HG03066 (cell line): ENCODE measurements at regions not wholly inside any gene's neighbourhood (a gene's known extent, or its start where the extent isn't known, plus 50 kb on each side); places are given as distances from the start of the nearest gene placed in this dataset.
"Not testable (repeated sequence)": the region's sequence is repeated elsewhere in the genome, so short reads cannot be mapped to it uniquely, and the experiment has no call there.

ENCODE experiments used
- ATAC-seq: cut with Tn5 transposase; IDR thresholded peaks from one replicate; pipeline ENCODE4 v1.9.1; 2021; ENCODE audit warnings: low read depth; ENCODE audit not compliant: unreplicated experiment

GRCh38 chr2:224215611-224216010 lies 176.5 kb upstream of the SERPINE2 start:
- not testable (repeated sequence) for ATAC-seq

DNA sequence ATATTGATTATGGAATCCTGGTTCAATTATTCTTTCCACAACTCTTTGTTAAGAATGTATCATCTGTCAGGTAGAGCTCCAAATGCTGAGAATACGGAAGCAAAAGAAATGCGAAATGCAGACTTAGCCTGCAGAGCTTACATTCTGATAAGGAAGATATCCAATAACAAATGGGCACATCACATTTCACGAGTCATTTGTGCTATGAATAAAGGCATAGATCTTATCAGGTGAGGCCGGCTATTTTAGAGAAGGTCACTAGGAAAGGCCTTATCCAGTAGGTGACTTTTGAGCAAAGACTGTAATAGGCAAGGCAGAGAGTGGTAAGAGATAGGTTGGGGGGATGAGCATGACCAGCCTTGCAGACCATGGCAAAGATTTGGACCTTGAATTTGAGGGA lies 174.3 kb upstream of the SERPINE2 start:
- no peak for ATAC-seq

DNA sequence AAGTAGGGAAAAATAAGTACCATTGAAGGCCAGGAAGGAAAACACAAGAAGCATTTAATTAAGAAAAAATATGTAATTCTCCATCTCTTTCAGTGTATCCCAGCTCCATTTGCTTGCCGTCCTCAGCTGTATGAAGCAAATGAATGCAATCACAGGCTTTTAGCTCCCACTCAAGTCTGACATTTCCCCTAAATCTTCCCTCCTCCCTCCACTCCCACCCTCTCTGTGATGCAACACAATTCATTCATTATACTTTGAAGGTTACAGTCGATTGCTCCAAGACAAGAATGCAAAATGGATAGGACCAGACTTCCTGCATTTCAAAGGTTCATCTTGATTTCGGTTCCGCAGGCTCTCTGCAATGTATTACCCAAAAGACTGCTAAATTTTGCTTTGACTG lies 172.7 kb upstream of the SERPINE2 start:
- ATAC-seq: no peak

GRCh38 chr2:224211181-224211480 lies 172.0 kb upstream of the SERPINE2 start:
- ATAC-seq: no peak

- no peak for ATAC-seq
These were observed 171.4 kb upstream of the SERPINE2 start for GRCh38 chr2:224210286-224211180.

- ATAC-seq: no peak
These were observed 170.6 kb upstream of the SERPINE2 start for GRCh38 chr2:224209555-224210285.

DNA sequence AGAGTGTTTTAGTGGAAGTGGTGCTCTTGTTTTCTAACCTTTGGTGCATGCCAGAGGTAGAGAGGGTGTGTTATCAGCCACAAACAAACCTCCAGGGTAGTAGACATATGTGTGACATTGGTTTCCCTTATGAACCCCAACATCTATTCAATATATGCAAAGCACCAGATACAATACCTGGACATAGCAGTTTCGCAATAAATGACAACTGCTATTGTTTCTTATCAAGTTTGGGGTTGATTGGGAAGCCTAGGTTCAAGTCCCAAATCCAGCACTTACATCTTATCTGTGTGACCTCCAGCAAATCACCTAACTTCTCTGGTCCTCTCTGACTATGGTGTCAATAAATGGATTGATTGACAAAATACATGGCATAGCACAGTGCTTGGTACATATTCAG lies 169.4 kb upstream of the SERPINE2 start:
- no peak for ATAC-seq

GRCh38 chr2:224208007-224208406 lies 168.9 kb upstream of the SERPINE2 start:
- no peak for ATAC-seq

- ATAC-seq: no peak
These were observed 167.7 kb upstream of the SERPINE2 start for GRCh38 chr2:224206816-224207215.

- no peak for ATAC-seq
These were observed 163.3 kb upstream of the SERPINE2 start for GRCh38 chr2:224202281-224202865.

DNA sequence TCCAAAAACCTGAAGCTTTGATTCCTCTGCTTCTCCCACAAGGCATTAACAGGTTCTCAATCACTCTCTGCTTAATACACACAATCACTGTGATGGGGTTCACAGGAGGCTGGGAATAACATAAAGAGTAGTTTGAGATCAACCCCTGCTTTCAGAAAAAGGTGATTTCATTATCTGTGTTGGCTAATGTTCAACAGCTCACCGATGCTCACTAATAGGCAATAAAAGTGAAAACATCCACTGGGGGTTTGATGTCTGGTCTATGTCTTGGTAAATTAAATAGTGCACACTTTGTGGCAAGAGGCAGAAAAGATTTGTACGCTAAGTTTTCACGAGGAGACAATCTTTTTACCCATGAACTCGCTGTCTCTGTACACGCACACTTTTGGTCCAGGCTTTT lies 159.3 kb upstream of the SERPINE2 start:
- ATAC-seq: no peak

DNA sequence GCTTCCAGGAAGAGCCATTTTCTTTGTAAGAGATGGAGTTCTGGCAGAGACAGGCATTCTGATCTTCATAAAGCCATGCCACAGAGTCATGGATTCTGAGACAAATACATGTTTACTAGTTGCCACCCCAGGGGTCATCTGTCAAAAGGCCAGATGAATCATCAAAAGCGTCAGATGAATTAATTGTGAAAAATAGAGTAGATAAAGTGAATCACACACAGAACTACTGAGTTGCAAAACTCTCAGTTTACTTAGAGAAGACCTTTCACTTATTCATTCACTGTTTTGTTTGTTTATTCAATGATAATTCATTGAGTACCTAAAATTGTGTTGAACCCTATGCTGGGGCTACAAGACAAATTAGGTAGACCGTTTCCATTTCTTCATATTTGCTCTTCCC lies 157.7 kb upstream of the SERPINE2 start:
- ATAC-seq: no peak

DNA sequence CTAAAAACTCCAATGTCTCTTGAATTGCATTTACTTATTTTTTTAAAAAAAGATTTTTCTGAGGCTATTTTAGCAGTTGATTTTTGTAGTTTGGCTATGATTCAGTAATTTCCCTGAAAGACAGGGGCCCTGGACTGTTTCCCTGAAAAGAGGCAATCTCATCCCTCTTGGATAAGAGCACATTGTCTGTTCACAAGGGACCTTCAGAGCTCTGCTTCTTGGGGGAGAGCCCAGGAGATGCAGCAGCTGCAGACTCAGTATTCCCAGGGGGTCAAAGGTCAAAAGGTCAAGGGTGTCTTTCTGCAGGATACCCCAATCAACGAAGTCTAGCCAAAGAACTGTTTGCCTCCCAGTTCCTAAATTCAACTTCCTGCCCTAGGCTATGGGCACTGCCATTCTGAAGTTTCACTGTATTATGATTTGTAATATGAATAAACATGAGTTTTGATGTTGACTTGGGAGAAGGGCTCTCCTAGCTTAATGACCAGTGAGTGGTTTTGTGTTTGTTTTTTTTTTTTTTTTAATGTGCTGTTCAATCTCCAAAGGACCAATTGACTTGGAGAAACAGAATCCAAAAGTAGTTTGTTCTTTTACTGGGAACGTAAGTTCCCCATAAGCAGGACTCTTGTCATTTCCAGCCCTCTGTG lies 157.0 kb upstream of the SERPINE2 start:
- no peak for ATAC-seq

- ATAC-seq: no peak
These were observed 155.1 kb upstream of the SERPINE2 start for GRCh38 chr2:224194161-224194560.

- no peak for ATAC-seq
These were observed 152.4 kb upstream of the SERPINE2 start for GRCh38 chr2:224191465-224191864.

- ATAC-seq: no peak
These were observed 151.8 kb upstream of the SERPINE2 start for GRCh38 chr2:224190936-224191270.

DNA sequence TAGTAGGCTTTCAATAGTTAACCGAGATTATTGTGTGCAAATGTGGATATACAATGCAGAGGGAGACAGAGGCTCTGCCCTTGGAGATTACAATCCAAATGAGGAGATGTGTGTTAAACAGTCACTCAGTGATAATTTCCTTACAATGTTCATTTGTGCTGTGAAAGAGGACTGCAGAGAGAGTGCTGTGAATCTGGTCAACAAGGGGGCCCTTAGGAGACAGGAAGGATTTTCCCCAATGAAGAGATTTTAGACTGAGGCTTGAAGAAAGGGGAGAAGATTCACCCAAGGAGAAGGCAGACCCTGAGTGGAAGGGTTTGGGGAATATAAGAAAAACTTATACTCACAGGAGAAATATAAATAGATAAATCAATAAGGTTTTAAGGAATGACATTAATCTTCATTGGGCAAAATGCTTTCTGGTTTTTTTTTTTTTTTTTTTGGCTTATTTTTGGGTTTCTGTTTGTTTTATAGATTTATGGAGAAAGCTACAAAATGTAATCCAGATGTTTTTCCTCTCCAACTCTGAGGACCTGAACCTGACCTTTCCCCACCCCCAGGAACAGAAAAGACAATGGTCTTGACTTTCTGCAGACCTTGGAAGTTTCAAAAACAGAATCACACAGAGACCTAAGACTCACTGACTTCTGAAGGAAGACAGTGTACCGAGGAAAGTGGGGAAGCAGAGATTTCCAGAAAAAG lies 151.3 kb upstream of the SERPINE2 start:
- ATAC-seq: no peak

DNA sequence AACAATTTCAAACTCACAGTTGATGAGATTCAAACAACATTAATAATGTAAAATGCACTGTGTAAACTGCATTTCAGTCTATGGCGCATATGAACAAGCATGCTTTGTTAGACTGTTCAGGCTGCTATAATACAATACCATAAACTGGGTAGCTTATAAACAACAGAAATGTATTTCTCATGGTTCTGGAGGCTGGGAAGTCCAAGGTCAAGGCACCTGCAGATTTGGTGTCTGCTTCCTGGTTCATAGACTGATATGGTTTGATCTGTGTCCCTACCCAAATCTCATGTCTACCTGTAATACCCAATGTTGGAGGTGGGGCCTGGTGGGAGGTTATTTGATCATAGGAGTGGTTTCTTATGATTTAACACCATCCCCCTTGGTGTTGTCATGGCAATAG lies 148.1 kb upstream of the SERPINE2 start:
- no peak for ATAC-seq

GRCh38 chr2:224185023-224185601 lies 146.0 kb upstream of the SERPINE2 start:
- ATAC-seq: no peak

DNA sequence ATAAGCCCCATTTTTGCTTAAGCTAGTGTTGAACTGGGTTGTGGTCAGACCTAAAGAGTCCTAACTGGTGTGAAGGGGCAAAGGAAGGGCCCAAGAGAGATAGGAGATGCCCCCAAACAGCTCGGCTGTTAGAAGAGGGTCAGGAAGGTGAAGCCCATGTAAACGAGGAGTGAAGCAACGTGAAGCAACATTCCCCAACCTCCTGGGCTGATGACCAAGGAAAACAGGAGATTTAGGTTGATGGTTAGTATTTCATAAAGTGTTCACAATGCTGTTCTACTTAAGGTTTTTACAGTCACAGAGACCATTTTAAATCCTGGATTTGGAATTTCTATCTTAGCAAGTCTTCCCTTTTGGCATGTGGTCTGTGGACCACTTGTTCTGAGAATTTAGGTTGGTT lies 144.0 kb upstream of the SERPINE2 start:
- no peak for ATAC-seq
